Right ventricle myocardium inferior (tissue), 1 donor: ENCODE measurements at regions not wholly inside any gene's neighbourhood (a gene's known extent, or its start where the extent isn't known, plus 50 kb on each side); places are given as distances from the start of the nearest gene placed in this dataset.
"Not testable (repeated sequence)": the region's sequence is repeated elsewhere in the genome, so short reads cannot be mapped to it uniquely, and the experiment has no call there.

Experiments
- ATAC-seq: fragments of 200-7000 bp; cut with Tn5 transposase; one replicate; pipeline ENCODE4 v1.9.1; 2020; ENCODE audit warnings: mild to moderate bottlenecking, moderate library complexity
- DNase-seq: peaks from one replicate; pipeline ENCODE4 v3.0.0; 2021; ENCODE audit errors: missing footprints
- intact Hi-C: fragments of 100-400 bp; cut with DNase I; formaldehyde crosslinking; loops from one replicate; pipeline ENCODE4 v1.11.0; 2022
- donor health status: DM: no; HTN: yes; CAD: no; lungs with severe emphysema.

- DNase-seq (no peak), ATAC-seq (no peak)
- intact Hi-C loops: no loop called here
Measured at GRCh38 chr16:60180609-60181008, 1446.5 kb upstream of the GOT2 start.

GRCh38 chr16:60170196-60170595, 1436.1 kb upstream of the GOT2 start:
- DNase-seq (no peak), ATAC-seq (no peak)

GRCh38 chr16:60166111-60166510, 1432.0 kb upstream of the GOT2 start:
- intact Hi-C loops: no loop called here
- DNase-seq (no peak), ATAC-seq (no peak)

More at GRCh38 chr16:60170196-60170595, 1436.1 kb upstream of the GOT2 start:
- intact Hi-C loops: no loop called here

- intact Hi-C loops: no loop called here
- no peak for ATAC-seq
Measured at GRCh38 chr16:60151987-60152386, 1417.9 kb upstream of the GOT2 start.

GRCh38 chr16:60150907-60151306, 1416.8 kb upstream of the GOT2 start:
- intact Hi-C loops: no loop called here

More at GRCh38 chr16:60151987-60152386, 1417.9 kb upstream of the GOT2 start:
- no peak for DNase-seq

GRCh38 chr16:60143348-60143705, 1409.2 kb upstream of the GOT2 start:
- ATAC-seq (no peak), DNase-seq (no peak)
- intact Hi-C loops: no loop called here

More at GRCh38 chr16:60150907-60151306, 1416.8 kb upstream of the GOT2 start:
- DNase-seq (no peak), ATAC-seq (no peak)

- intact Hi-C loops: no loop called here
- no peak for ATAC-seq
- DNase-seq: no peak
Measured at GRCh38 chr16:60142619-60143347, 1408.7 kb upstream of the GOT2 start.

- no peak for ATAC-seq
- intact Hi-C loops: no loop called here
- no peak for DNase-seq
Measured at GRCh38 chr16:60137891-60138290, 1403.8 kb upstream of the GOT2 start.

- DNase-seq (no peak), ATAC-seq (peak; percentile 69)
- intact Hi-C loops: no loop called here
Measured at GRCh38 chr16:60127196-60127595, 1393.1 kb upstream of the GOT2 start.

GRCh38 chr16:60126115-60126514, 1392.0 kb upstream of the GOT2 start:
- DNase-seq, intact Hi-C loops, ATAC-seq: not testable (repeated sequence)

- no peak for DNase-seq
- intact Hi-C loops: no loop called here
- ATAC-seq: peak; percentile 73
Measured at GRCh38 chr16:60123392-60124023, 1389.4 kb upstream of the GOT2 start.

- DNase-seq (no peak), ATAC-seq (no peak)
- intact Hi-C loops: no loop called here
Measured at GRCh38 chr16:60120586-60120985, 1386.5 kb upstream of the GOT2 start.

- ATAC-seq: no peak
- intact Hi-C loops: no loop called here
- DNase-seq: no peak
Measured at GRCh38 chr16:60110531-60110930, 1376.4 kb upstream of the GOT2 start.

GRCh38 chr16:60107871-60108270, 1373.8 kb upstream of the GOT2 start:
- intact Hi-C loops: no loop called here
- DNase-seq (no peak), ATAC-seq (no peak)

GRCh38 chr16:60107437-60107836, 1373.3 kb upstream of the GOT2 start:
- DNase-seq: no peak
- intact Hi-C loops: no loop called here
- peak; percentile 52 for ATAC-seq

GRCh38 chr16:60100371-60100770, 1366.3 kb upstream of the GOT2 start:
- ATAC-seq (no peak), DNase-seq (no peak)
- intact Hi-C loops: no loop called here

GRCh38 chr16:60091529-60091928, 1357.4 kb upstream of the GOT2 start:
- intact Hi-C loops: no loop called here
- DNase-seq: no peak
- ATAC-seq: no peak

GRCh38 chr16:60091071-60091470, 1357.0 kb upstream of the GOT2 start:
- no peak for ATAC-seq
- intact Hi-C loops: no loop called here
- DNase-seq: no peak

GRCh38 chr16:60087530-60087929, 1353.4 kb upstream of the GOT2 start:
- no peak for DNase-seq
- ATAC-seq: no peak
- intact Hi-C loops: no loop called here

GRCh38 chr16:60078819-60079218, 1344.7 kb upstream of the GOT2 start:
- intact Hi-C loops, DNase-seq, ATAC-seq: not testable (repeated sequence)

GRCh38 chr16:60077861-60078260, 1343.7 kb upstream of the GOT2 start:
- ATAC-seq: no peak

More at GRCh38 chr16:60077861-60078260, 1343.7 kb upstream of the GOT2 start:
- DNase-seq: no peak
- intact Hi-C loops: no loop called here
